GM19351 (cell line): ENCODE measurements at regions not wholly inside any gene's neighbourhood (a gene's known extent, or its start where the extent isn't known, plus 50 kb on each side); places are given as distances from the start of the nearest gene placed in this dataset.

ENCODE experiments used
- ATAC-seq: cut with Tn5 transposase; IDR thresholded peaks from one replicate; pipeline ENCODE4 v1.9.1; 2021; ENCODE audit warnings: mild to moderate bottlenecking, moderate library complexity; ENCODE audit not compliant: unreplicated experiment

GRCh38 chr16:9407206-9407758, 315.8 kb downstream of the HAPSTR1 start:
- no peak for ATAC-seq

- no peak for ATAC-seq
Observed at GRCh38 chr16:9408297-9408878, 316.9 kb downstream of the HAPSTR1 start.

- ATAC-seq = no peak
Observed at GRCh38 chr16:9409560-9410493, 318.4 kb downstream of the HAPSTR1 start.

- ATAC-seq = no peak
Observed at GRCh38 chr16:9411426-9411825, 320.0 kb downstream of the HAPSTR1 start.

- no peak for ATAC-seq
Observed at GRCh38 chr16:9412031-9412914, 320.8 kb downstream of the HAPSTR1 start.

- ATAC-seq = no peak
Observed at GRCh38 chr16:9412915-9413264, 321.4 kb downstream of the HAPSTR1 start.

- no peak for ATAC-seq
Observed at GRCh38 chr16:9415545-9415944, 324.1 kb downstream of the HAPSTR1 start.

GRCh38 chr16:9417898-9418297, 326.5 kb downstream of the HAPSTR1 start:
- ATAC-seq = no peak

- no peak for ATAC-seq
Observed at GRCh38 chr16:9419161-9419560, 327.7 kb downstream of the HAPSTR1 start.

GRCh38 chr16:9422762-9423513, 331.5 kb downstream of the HAPSTR1 start:
- no peak for ATAC-seq

GRCh38 chr16:9425236-9425635, 333.8 kb downstream of the HAPSTR1 start:
- ATAC-seq = no peak

GRCh38 chr16:9428355-9429005, 337.0 kb downstream of the HAPSTR1 start:
- no peak for ATAC-seq

- ATAC-seq = no peak
Observed at GRCh38 chr16:9429646-9430330, 338.3 kb downstream of the HAPSTR1 start.

- ATAC-seq = no peak
Observed at GRCh38 chr16:9434659-9435058, 343.2 kb downstream of the HAPSTR1 start.

GRCh38 chr16:9436175-9436574, 344.7 kb downstream of the HAPSTR1 start:
- ATAC-seq = no peak

- no peak for ATAC-seq
Observed at GRCh38 chr16:9437115-9437514, 345.7 kb downstream of the HAPSTR1 start.

GRCh38 chr16:9438991-9439390, 347.5 kb downstream of the HAPSTR1 start:
- ATAC-seq = no peak

- ATAC-seq = no peak
Observed at GRCh38 chr16:9441012-9441411, 349.6 kb downstream of the HAPSTR1 start.

- ATAC-seq = no peak
Observed at GRCh38 chr16:9443864-9444263, 352.4 kb downstream of the HAPSTR1 start.
